ENCODE measurements at regions not wholly inside any gene's neighbourhood (a gene's known extent, or its start where the extent isn't known, plus 50 kb on each side); places are given as distances from the start of the nearest gene placed in this dataset.
"Not testable (repeated sequence)": the region's sequence is repeated elsewhere in the genome, so short reads cannot be mapped to it uniquely, and the experiment has no call there.

GRCh38 chr16:35192993-35193392, 1733.6 kb downstream of the TP53TG3F start:
- no peak overlapping the region for H3K4me3 ChIP-seq (ENCODE audit: low read length)
- no peak for DNase-seq (ENCODE audit: low read depth, low spot score)

GRCh38 chr16:35193956-35194355, 1734.5 kb downstream of the TP53TG3F start:
- no peak for DNase-seq (ENCODE audit: low read depth, low spot score)
- no peak overlapping the region for H3K4me3 ChIP-seq (ENCODE audit: low read length)

GRCh38 chr16:35194681-35195080, 1735.3 kb downstream of the TP53TG3F start:
- no peak overlapping the region for H3K4me3 ChIP-seq (ENCODE audit: low read length)
- DNase-seq (ENCODE audit: low read depth, low spot score), result no peak

- DNase-seq (ENCODE audit: low read depth, low spot score), result no peak
- no peak overlapping the region for H3K4me3 ChIP-seq (ENCODE audit: low read length)
Measured at GRCh38 chr16:35195173-35195863, 1735.9 kb downstream of the TP53TG3F start.

- H3K4me3 ChIP-seq (ENCODE audit: low read length), result no peak overlapping the region
- DNase-seq (ENCODE audit: low read depth, low spot score), result no peak
Measured at GRCh38 chr16:35195864-35196216, 1736.4 kb downstream of the TP53TG3F start.

- H3K4me3 ChIP-seq (ENCODE audit: low read length), result no peak overlapping the region
- no peak for DNase-seq (ENCODE audit: low read depth, low spot score)
Measured at GRCh38 chr16:35196313-35196712, 1736.9 kb downstream of the TP53TG3F start.

GRCh38 chr16:35197656-35198055, 1738.2 kb downstream of the TP53TG3F start:
- no peak overlapping the region for H3K4me3 ChIP-seq (ENCODE audit: low read length)
- no peak for DNase-seq (ENCODE audit: low read depth, low spot score)

- DNase-seq (ENCODE audit: low read depth, low spot score), result no peak
- H3K4me3 ChIP-seq (ENCODE audit: low read length), result no peak overlapping the region
Measured at GRCh38 chr16:35198223-35199199, 1739.1 kb downstream of the TP53TG3F start.

GRCh38 chr16:35200662-35201061, 1741.2 kb downstream of the TP53TG3F start:
- no peak for DNase-seq (ENCODE audit: low read depth, low spot score)

GRCh38 chr16:35201151-35201550, 1741.7 kb downstream of the TP53TG3F start:
- no peak overlapping the region for H3K4me3 ChIP-seq (ENCODE audit: low read length)
- DNase-seq (ENCODE audit: low read depth, low spot score), result no peak

More at GRCh38 chr16:35200662-35201061, 1741.2 kb downstream of the TP53TG3F start:
- H3K4me3 ChIP-seq (ENCODE audit: low read length), result no peak overlapping the region

GRCh38 chr16:35203636-35204035, 1744.2 kb downstream of the TP53TG3F start:
- DNase-seq (ENCODE audit: low read depth, low spot score), result no peak
- no peak overlapping the region for H3K4me3 ChIP-seq (ENCODE audit: low read length)

- no peak overlapping the region for H3K4me3 ChIP-seq (ENCODE audit: low read length)
- no peak for DNase-seq (ENCODE audit: low read depth, low spot score)
Measured at GRCh38 chr16:35207059-35207999, 1747.9 kb downstream of the TP53TG3F start.

GRCh38 chr16:35208001-35208935, 1748.9 kb downstream of the TP53TG3F start:
- no peak for DNase-seq (ENCODE audit: low read depth, low spot score)
- no peak overlapping the region for H3K4me3 ChIP-seq (ENCODE audit: low read length)

- H3K4me3 ChIP-seq (ENCODE audit: low read length), result no peak overlapping the region
- no peak for DNase-seq (ENCODE audit: low read depth, low spot score)
Measured at GRCh38 chr16:35210681-35211433, 1751.4 kb downstream of the TP53TG3F start.

- H3K4me3 ChIP-seq (ENCODE audit: low read length), result no peak overlapping the region
- no peak for DNase-seq (ENCODE audit: low read depth, low spot score)
Measured at GRCh38 chr16:35214840-35215239, 1755.4 kb downstream of the TP53TG3F start.

- DNase-seq (ENCODE audit: low read depth, low spot score), result no peak
- H3K4me3 ChIP-seq (ENCODE audit: low read length), result no peak overlapping the region
Measured at GRCh38 chr16:35215287-35215686, 1755.9 kb downstream of the TP53TG3F start.

- H3K4me3 ChIP-seq (ENCODE audit: low read length); DNase-seq (ENCODE audit: low read depth, low spot score): not testable (repeated sequence)
Measured at GRCh38 chr16:35216261-35216660, 1756.8 kb downstream of the TP53TG3F start.
